PFSK-1 (cell line): ENCODE measurements at regions not wholly inside any gene's neighbourhood (a gene's known extent, or its start where the extent isn't known, plus 50 kb on each side); places are given as distances from the start of the nearest gene placed in this dataset.

ENCODE experiments used
- FOXP2 ChIP-seq: optimal IDR thresholded peaks from 2 replicates; pipeline ENCODE3; 2011; ENCODE audit warnings: borderline replicate concordance, control low read depth, inconsistent platforms; ENCODE audit not compliant: insufficient read depth; ENCODE audit errors: extremely low read length, extremely low read depth
- POLR2AphosphoS5 ChIP-seq: IDR thresholded peaks from 2 replicates; pipeline ENCODE4 v1.6.1; 2012; ENCODE audit warnings: low read depth, mild to moderate bottlenecking, control low read depth, low read length, moderate library complexity
- REST ChIP-seq, 2 experiments: IDR thresholded peaks; 2 replicates each; pipeline versions ENCODE4 v1.6.1 to v1.8.0; 2011 to 2012; ENCODE audit warnings: low read depth in 2 of 2, low read length in 2 of 2, control low read depth in 1 of 2, inconsistent platforms in 1 of 2, mild to moderate bottlenecking in 1 of 2, moderate library complexity in 1 of 2; ENCODE audit not compliant: insufficient read depth in 1 of 2
- SIN3A ChIP-seq: IDR thresholded peaks from 2 replicates; pipeline ENCODE4 v1.6.1; 2012; ENCODE audit warnings: mild to moderate bottlenecking, low read length, moderate library complexity, borderline replicate concordance; ENCODE audit not compliant: insufficient read depth
- TAF1 ChIP-seq: IDR thresholded peaks from 2 replicates; pipeline ENCODE4 v1.6.1; 2012; ENCODE audit warnings: low read length, control low read depth, borderline replicate concordance; ENCODE audit not compliant: insufficient read depth

- TF ChIP-seq REST (IDR thresholded peaks at IDR 0.05; ENCODE audit: insufficient read depth in 1 of 2, low read depth in 2 of 2, low read length in 2 of 2): no peak
- no peak for TF ChIP-seq POLR2AphosphoS5
- no peak for TF ChIP-seq FOXP2
- no peak for TF ChIP-seq TAF1
- TF ChIP-seq SIN3A: no peak
These were observed 411.8 kb downstream of the PREX1 start for GRCh38 chr20:48416002-48416401.

- TF ChIP-seq SIN3A (no peak), TAF1 (no peak), FOXP2 (no peak), REST (IDR thresholded peaks at IDR 0.05; ENCODE audit: insufficient read depth in 1 of 2, low read depth in 2 of 2, low read length in 2 of 2) (no peak), POLR2AphosphoS5 (no peak)
These were observed 413.0 kb downstream of the PREX1 start for GRCh38 chr20:48414786-48415185.

GRCh38 chr20:48411919-48412522, 415.8 kb downstream of the PREX1 start:
- TF ChIP-seq FOXP2 (no peak), REST (IDR thresholded peaks at IDR 0.05; ENCODE audit: insufficient read depth in 1 of 2, low read depth in 2 of 2, low read length in 2 of 2) (no peak), SIN3A (no peak), POLR2AphosphoS5 (no peak)

- TF ChIP-seq SIN3A (no peak), REST (IDR thresholded peaks at IDR 0.05; ENCODE audit: insufficient read depth in 1 of 2, low read depth in 2 of 2, low read length in 2 of 2) (no peak), FOXP2 (no peak), TAF1 (no peak), POLR2AphosphoS5 (no peak)
These were observed 416.6 kb downstream of the PREX1 start for GRCh38 chr20:48411245-48411644.

- TF ChIP-seq SIN3A: no peak
- no peak for TF ChIP-seq TAF1
- TF ChIP-seq POLR2AphosphoS5: no peak
- no peak for TF ChIP-seq FOXP2
- no peak for TF ChIP-seq REST (IDR thresholded peaks at IDR 0.05; ENCODE audit: insufficient read depth in 1 of 2, low read depth in 2 of 2, low read length in 2 of 2)
These were observed 418.7 kb downstream of the PREX1 start for GRCh38 chr20:48409055-48409615.
